Right atrium auricular region (tissue), 2 donors: ENCODE measurements at regions not wholly inside any gene's neighbourhood (a gene's known extent, or its start where the extent isn't known, plus 50 kb on each side); places are given as distances from the start of the nearest gene placed in this dataset.
"Not testable (repeated sequence)": the region's sequence is repeated elsewhere in the genome, so short reads cannot be mapped to it uniquely, and the experiment has no call there.

Source experiments
- DNase-seq: peaks from one replicate; pipeline ENCODE4 v3.0.0-alpha.2; 2019; ENCODE audit warnings: low spot score
- H3K27ac ChIP-seq, 2 donors: fragments of 200-600 bp; sonication (generic); 1 replicate in 1 of 2; 2 replicates in 1 of 2; pipeline ENCODE4 v1.5.1; 2016 to 2019
- H3K27me3 ChIP-seq, 2 donors: fragments of 200-600 bp; sonication (generic); one replicate each; pipeline versions ENCODE4 v1.5.1 to v1.6.0; 2017 to 2019
- H3K36me3 ChIP-seq: fragments of 200-600 bp; sonication (generic); one replicate; pipeline ENCODE4 v1.5.1; 2016
- H3K4me1 ChIP-seq, 2 donors: fragments of 200-600 bp; sonication (generic); one replicate each; pipeline versions ENCODE4 v1.5.1 to v1.6.0; 2017 to 2019
- H3K4me3 ChIP-seq, 2 donors: fragments of 200-600 bp; sonication (generic); 1 replicate in 1 of 2; 2 replicates in 1 of 2; pipeline ENCODE4 v1.5.1; 2017 to 2019; ENCODE audit warnings: mild to moderate bottlenecking in 1 of 2, moderate library complexity in 1 of 2
- H3K9me3 ChIP-seq, 2 donors: fragments of 200-600 bp; sonication (generic); one replicate each; pipeline ENCODE4 v1.5.1; 2019
- TF ChIP-seq, protein P1 (sequence below), 2 donors: fragments of 200-600 bp; sonication (generic); IDR thresholded peaks; one replicate each; pipeline ENCODE4 v1.5.1; 2019; ENCODE audit warnings: antibody characterized with exemption in 2 of 2

DNA sequence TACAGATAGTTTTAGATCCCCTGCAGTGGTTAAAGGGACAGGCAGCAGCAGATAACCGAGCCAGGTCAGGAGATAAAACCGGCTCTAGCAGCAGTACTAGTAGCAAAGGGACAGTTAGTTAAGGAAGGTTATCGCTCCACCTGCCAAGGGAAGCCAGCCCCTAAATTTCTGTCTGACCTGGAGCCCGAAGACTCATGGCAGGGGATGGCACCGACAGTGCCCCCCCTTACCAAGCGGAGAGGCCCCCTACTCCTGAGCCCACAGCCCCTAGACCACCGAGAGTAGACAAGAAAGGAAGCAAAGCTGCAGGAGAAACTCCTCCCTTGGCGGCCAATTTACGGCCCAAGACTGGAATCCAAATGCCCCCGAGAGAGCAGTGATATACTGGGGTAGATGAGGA lies 61.3 kb upstream of the MAGEC2 start:
- Histone ChIP-seq H3K27ac (no peak overlapping the region), H3K36me3 (no peaks in the 10 kb centered on the region), H3K4me1 (no peaks in the 10 kb centered on the region), H3K9me3 (no peaks in the 10 kb centered on the region), H3K27me3 (no peaks in the 10 kb centered on the region), H3K4me3 (no peak overlapping the region)
- TF ChIP-seq, protein P1, sequence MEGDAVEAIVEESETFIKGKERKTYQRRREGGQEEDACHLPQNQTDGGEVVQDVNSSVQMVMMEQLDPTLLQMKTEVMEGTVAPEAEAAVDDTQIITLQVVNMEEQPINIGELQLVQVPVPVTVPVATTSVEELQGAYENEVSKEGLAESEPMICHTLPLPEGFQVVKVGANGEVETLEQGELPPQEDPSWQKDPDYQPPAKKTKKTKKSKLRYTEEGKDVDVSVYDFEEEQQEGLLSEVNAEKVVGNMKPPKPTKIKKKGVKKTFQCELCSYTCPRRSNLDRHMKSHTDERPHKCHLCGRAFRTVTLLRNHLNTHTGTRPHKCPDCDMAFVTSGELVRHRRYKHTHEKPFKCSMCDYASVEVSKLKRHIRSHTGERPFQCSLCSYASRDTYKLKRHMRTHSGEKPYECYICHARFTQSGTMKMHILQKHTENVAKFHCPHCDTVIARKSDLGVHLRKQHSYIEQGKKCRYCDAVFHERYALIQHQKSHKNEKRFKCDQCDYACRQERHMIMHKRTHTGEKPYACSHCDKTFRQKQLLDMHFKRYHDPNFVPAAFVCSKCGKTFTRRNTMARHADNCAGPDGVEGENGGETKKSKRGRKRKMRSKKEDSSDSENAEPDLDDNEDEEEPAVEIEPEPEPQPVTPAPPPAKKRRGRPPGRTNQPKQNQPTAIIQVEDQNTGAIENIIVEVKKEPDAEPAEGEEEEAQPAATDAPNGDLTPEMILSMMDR (IDR thresholded peaks at IDR 0.05): no peak
- no peak for DNase-seq

DNA sequence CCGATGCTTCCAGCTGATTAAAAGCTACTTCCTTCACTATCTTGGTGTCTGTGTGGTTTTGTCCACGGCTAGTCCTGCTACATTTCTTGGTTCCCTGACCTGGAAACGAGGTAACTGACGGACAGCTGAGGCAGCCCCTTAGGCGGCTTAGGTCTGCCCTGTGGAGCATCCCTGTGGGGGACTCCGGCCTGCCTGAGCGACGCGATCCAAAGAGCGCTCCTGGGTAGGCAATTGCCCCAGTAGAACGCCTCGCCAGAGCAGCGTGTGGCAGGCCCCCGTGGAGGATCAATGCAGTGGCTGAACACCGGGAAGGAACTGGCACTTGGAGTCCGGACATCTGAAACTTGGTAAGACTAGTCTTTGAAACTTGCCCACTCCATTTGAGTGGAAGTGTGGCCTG lies 60.5 kb upstream of the MAGEC2 start:
- H3K9me3 ChIP-seq, H3K4me3 ChIP-seq, DNase-seq, H3K36me3 ChIP-seq, H3K27ac ChIP-seq, H3K4me1 ChIP-seq, H3K27me3 ChIP-seq: not testable (repeated sequence)

DNA sequence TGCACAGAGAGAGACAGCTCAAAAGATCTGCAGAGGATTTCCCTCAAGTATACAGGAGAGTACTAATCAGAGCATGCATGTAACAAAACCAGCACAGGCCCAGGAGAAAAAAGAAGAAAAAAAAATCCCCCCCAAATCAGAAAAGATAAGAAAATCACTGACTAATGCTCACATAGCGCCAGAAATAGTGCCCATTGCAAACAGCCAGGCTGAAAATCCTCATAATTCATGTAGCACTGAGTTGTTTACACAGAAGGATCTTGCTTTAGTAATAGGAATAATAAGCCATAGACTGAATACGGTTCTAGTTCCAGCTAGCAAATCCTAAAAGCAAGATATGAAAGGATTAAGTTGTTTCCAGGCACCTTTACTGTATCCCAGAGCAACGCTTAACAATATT lies 51.8 kb upstream of the MAGEC2 start:
- TF ChIP-seq, protein P1 (IDR thresholded peaks at IDR 0.05): no peak
- Histone ChIP-seq H3K9me3 (no peaks in the 10 kb centered on the region), H3K4me1 (no peaks in the 10 kb centered on the region)

More for the DNA sequence above, 51.8 kb upstream of the MAGEC2 start:
- Histone ChIP-seq H3K36me3 (no peaks in the 10 kb centered on the region), H3K27ac (no peak overlapping the region), H3K27me3 (no peaks in the 10 kb centered on the region), H3K4me3 (no peak overlapping the region)
- no peak for DNase-seq
